ENCODE measurements at regions not wholly inside any gene's neighbourhood (a gene's known extent, or its start where the extent isn't known, plus 50 kb on each side); places are given as distances from the start of the nearest gene placed in this dataset.
"Not testable (repeated sequence)": the region's sequence is repeated elsewhere in the genome, so short reads cannot be mapped to it uniquely, and the experiment has no call there.

DNA sequence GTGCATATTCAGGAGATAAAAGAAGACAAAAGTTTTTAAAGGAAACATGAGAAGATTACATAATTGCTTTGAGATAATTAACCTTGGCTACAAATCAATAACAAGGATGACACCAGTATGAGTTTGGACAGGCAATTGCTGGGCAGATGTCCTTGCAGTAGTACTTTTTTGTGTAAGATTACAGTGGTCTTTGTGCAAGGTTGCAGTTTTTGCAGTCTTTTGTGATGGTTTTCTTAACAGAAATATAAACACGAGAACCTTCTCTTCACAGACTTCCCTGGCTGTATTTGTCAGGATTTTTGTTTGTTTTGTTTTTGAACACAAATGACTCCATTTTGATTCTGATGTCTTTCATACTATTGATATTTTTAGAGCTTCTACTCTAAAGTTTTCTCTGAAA, 128.3 kb upstream of the ALCAM start:
- DNase-seq (ENCODE audit: low spot score) = no peak
- intact Hi-C loops (cut with DNase I) = no loop called here

DNA sequence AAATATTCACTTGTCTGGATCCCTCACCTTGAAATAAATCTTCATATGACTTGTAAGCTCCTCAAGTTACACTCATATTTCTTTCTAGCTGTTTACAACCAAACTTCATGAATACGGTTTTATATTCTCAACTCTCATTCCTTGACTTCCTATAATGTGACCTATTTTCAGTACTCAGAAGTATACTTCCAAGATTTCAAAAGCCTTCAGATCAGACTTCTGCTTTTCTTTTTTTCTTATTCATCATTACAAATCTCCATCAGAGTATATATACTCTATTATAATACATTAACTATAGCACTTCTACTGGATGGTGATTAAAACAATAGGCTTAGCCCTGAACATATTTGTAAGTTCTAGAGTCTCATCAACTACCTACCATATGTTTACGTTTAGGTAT, 123.6 kb upstream of the ALCAM start:
- intact Hi-C loops (cut with DNase I) = no loop called here

DNA sequence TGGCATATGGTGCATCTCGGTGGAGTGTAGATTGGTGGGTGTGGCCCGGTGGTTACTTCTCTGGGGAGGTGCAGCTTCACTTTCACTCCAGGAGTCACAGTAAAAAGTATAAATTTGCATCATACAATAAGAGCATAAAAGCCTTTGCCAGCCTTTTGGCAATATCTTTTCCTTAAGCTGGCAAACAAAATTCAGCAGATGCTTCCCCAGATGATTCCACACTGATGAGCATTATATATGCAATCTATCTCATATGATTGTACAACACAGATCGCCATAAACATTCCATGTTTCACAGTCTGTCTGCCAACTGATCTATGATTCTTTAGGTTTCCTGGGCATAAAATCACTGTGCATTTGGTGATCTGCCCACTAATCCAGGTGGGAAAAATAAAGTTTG, 120.2 kb upstream of the ALCAM start:
- intact Hi-C loops (cut with DNase I) = no loop called here

More for the DNA sequence above, 123.6 kb upstream of the ALCAM start:
- no peak for DNase-seq (ENCODE audit: low spot score)

DNA sequence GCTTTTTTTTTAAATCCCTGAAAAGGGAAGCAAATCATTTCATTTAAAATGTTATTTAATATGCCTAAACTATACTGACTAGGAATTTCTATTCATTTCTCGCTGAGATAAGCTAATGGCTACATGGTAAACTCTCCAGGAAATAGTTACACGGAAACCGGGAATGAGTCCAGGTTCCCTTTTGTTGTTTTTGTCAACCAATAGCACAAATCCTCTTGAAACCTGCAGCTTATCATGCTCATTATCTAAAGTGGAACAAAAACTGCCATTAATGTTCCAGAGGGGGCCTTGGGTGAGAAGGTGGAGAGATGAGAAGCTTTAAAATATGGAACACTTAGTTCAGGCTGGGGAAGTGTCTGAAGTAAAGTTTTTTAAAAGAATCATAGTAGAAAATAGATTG, 113.5 kb upstream of the ALCAM start:
- DNase-seq (ENCODE audit: low spot score) = no peak
- intact Hi-C loops (cut with DNase I) = no loop called here

More for the DNA sequence above, 120.2 kb upstream of the ALCAM start:
- DNase-seq (ENCODE audit: low spot score) = no peak

DNA sequence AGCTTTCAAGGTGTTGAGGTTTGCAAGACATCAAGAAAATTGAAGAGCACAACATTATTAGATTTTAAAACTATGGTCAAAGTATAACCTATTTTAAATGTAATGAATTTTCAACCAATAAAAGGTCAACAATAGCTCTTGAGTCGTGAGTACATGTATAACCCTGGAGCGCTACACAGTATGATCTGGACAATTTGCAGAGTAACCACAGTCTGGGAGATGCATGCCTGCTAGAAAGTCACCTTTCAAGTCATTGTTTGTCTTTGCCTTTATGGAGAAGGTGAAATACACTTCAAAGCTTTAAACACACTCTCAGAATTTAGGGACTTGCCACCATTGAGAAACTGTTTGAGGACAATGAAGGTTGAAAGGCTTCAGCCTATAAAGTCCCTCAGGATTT, 112.6 kb upstream of the ALCAM start:
- no peak for DNase-seq (ENCODE audit: low spot score)
- intact Hi-C loops (cut with DNase I) = no loop called here

DNA sequence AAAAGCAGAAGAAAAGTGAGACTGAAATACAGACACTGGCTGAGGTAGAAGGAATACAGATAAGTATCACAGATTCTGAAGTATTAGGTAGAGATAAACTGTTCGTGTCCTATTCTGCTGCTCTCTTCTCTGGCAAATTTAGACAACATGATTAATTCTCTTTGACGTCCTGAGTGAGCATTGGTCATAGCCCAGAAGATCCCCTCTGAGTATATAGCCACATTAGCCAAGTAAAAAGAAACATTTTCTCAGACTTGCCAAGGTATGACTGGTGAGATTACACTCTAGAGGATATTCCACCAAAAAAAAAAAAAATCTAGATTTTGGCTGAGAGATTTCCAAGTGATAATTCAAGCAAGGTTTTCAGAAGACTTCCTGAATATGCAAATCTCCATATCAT, 111.4 kb upstream of the ALCAM start:
- intact Hi-C loops (cut with DNase I) = no loop called here
- DNase-seq (ENCODE audit: low spot score) = no peak

DNA sequence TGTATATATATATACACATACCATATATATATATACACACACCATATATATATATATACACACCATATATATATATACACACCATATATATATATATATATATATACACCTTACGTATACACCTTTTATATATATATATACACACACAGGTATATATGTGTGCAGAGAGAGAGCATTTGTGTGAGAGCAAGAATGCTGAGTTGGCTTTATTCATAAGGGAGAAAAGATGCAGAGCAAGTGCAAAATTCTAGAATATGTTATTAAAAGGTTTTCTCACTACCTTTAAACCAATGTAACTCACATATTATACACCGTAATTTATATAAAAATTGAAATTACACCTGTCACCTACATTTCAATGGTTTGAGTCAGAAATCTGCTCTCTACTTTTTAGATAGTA, 107.2 kb upstream of the ALCAM start:
- intact Hi-C loops (cut with DNase I) = no loop called here

DNA sequence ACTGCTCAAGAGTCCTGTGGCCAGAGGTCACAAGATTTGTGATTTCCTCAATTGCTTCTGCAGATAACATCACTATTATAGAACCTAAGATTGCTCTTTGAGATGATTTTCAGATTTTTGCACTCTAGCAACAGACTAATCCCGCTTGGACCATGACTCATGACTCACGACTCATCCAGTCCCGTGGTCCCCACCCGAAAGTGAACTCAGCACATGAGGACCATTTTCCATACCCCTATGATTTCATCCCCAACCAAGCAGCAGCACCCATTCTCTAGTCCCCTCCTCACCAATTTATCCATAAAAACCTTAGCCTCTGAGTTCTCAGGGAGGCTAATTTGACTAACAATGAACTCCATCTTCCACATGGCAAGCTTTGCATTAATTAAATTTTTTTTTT, 106.3 kb upstream of the ALCAM start:
- DNase-seq (ENCODE audit: low spot score) = no peak
- intact Hi-C loops (cut with DNase I) = no loop called here

More for the DNA sequence above, 107.2 kb upstream of the ALCAM start:
- no peak for DNase-seq (ENCODE audit: low spot score)

DNA sequence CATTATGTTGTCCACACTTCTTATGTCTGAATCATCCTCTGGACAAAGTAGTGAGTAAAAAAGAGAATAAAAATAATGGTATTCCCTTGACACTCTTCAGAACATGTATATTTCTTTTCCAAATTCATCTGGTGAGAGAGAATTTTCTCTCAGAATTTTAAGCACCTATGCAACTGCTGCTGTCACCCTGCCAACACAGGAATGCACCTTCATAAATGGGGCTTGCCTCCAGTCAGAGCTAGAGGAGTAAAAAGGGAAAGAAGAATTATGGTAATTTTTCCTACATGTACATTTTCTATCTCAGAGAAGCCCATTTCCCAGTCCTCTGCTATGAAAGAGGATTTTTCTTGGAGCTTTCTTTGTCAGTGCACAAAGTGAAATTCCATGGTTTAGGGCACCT, 92.2 kb upstream of the ALCAM start:
- intact Hi-C loops (cut with DNase I) = no loop called here
- no peak for DNase-seq (ENCODE audit: low spot score)

DNA sequence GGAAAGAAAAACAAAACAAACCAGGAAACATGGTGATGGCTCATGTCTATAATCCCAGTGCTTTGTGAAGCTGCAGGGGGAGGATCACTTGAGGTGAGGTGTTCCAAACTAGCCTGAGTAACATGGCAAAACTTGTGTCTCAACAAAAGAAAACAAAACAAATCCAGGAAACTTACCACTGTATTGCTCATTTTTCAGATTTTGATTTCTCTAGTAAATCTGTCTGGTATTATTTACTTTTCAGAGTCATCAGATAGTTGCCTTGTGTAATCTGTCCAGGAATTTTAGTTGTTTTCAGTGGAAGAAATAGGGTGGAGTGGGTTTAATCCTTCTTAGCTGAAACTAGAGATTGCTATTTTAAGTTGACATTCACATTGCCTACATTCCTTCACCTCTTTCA, 91.8 kb upstream of the ALCAM start:
- intact Hi-C loops (cut with DNase I) = no loop called here

DNA sequence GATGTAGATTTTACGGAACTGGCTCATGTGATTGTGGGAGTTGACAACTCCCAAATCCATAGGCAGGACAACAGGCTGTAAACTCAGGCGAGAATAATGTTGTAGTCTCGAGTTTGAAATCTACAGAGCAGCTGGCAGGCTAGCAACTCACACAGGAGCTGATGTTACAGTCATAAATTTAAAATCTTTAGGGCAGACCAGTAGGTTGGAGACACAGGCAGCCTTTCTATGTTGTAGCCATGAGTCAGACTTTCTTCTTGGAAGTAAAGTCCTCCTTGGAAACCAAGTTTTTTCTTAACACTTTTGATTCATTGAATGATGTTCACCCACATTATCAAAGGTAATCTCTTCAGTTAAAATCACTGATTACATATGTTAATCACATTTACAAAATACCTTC, 89.1 kb upstream of the ALCAM start:
- intact Hi-C loops (cut with DNase I) = no loop called here
- DNase-seq (ENCODE audit: low spot score) = no peak

More for the DNA sequence above, 91.8 kb upstream of the ALCAM start:
- DNase-seq (ENCODE audit: low spot score) = no peak

DNA sequence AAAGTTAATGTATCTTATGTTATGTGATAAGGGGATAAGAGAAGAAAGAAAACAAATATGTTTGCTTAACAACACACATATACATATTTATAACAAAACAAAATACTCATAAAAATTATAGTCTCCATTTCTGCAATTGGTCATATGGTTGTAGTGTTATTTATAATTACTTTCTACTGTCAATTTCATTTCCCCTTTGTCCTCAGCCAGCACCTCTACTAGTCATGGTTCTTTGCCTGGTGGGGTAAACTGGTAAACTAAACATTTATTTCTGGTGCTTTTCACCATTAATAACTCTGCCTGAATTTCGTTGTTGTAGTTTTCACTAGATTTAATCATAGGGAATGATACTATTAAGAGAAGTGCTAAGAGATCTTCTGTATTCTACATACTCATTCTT, 88.0 kb upstream of the ALCAM start:
- intact Hi-C loops (cut with DNase I) = no loop called here

DNA sequence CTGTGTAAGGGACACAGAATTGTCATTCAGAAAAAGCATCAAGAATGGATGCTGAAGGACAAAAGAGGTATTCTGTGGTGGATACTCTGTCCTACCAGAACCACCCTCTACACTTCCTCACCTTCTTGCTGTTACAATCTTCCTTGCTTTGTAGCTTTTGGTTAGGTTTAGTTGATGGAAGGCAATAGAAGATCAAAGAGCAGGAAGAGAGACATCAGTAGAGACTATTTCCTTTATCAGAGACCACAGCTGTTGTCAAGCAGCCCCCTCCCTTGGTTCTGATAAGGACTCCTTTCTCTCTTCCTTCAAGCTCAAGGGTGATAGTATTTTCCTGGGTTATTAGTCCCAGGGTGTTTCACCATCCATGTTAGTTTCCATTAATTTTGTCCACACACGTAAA, 84.7 kb upstream of the ALCAM start:
- intact Hi-C loops (cut with DNase I) = no loop called here
- DNase-seq (ENCODE audit: low spot score) = no peak

More for the DNA sequence above, 88.0 kb upstream of the ALCAM start:
- no peak for DNase-seq (ENCODE audit: low spot score)

DNA sequence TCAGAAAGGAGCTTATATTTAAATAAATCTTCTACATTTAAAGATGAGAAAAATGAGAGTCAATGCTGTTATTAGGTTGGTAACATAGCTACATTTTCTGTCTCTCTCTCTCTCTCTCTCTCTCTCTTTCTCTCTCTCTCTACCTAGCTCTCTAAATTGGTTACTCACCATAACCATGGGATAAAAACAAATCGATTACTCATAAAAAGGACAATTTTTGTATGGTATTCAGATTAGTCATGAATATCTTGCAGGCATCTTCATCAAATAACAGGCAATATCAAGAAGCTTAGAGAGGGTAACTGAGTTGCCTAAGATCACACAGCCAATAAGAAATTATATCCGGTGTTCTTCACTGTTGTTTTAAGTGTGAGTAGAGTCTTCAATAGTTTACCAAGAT, 81.8 kb upstream of the ALCAM start:
- intact Hi-C loops (cut with DNase I) = no loop called here
- no peak for DNase-seq (ENCODE audit: low spot score)

DNA sequence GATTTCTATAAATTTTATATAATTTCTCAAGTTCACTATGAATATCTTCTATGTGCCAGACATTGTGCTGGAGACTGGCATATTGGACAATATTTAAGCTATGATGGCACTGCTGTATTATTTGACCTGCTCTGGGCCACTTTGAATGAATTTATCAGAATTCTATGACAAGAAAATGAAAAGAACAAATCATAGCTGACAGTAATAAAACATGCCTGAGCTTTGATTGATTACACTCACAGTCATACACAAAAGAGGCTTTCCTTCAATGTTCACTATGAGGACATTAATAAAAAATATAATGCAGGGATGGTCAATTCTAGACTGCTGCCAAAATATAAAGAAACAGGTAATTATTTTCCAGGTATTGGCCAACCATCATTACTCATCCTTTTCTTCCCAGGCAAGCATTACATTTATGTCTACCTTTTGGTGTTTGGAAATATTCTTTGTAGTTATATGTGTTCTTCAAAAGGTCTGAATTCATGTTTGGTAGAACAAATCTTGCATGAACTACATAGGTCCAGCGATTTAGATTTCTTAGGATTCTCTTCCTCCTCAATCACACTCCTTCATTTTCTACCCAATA, 81.0 kb upstream of the ALCAM start:
- no peak for DNase-seq (ENCODE audit: low spot score)
- intact Hi-C loops (cut with DNase I) = no loop called here

DNA sequence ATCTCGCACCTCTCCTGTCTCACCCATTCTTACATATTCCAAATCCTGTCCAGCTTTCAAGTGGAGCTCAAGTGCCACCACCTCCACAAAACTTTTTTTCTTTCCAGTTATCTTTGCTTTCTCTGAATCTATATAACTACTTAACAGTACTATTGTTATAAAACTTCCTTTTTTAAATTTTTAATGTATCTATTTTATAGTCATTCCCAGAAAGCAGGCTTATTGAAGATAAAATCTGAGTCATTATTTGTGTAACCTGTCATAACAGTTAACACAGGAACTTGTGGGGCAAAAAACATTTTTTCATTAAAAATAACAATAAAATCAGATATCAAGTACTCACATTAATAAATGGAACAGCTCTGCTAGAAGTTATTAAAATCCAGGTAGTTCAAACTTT, 73.3 kb upstream of the ALCAM start:
- no peak for DNase-seq (ENCODE audit: low spot score)
- intact Hi-C loops (cut with DNase I) = no loop called here

DNA sequence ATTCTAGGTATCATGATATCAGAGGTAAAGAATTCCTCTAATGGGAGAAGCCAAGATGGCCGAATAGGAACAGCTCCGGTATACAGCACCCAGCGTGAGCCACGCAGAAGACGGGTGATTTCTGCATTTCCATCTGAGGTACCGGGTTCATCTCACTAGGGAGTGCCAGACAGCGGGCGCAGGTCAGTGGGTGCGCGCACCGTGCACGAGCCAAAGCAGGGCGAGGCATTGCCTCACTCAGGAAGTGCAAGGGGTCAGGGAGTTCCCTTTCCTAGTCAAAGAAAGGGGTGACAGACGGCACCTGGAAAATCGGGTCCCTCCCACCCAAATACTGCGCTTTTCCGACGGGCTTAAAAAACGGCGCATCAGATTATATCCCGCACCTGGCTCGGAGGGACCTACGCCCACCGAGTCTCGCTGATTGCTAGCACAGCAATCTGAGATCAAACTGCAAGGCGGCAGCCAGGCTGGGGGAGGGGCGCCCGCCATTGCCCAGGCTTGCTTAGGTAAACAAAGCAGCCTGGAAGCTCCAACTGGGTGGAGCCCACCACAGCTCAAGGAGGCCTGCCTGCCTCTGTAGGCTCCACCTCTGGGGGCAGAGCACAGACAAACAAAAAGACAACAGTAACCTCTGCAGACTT, 70.4 kb upstream of the ALCAM start:
- intact Hi-C loops (cut with DNase I) = not testable (repeated sequence)

DNA sequence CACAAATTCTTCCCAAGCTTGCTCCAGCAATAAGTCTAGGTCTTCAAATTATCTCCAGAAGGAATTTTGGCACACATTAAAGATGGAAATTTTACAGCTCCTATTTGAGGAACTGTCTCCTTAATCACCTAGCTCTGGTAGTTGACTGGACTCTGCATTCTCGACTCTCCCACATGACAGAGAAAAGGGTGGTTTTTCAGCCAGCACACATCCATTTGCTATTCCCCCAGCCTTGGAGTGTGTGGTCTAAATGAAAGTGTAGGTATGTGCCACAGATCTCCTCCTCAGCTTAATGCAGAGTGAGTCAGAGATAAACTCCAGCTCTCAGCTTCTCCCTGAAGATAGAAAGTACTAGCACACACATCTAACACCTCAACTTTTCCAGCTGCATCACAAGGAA, 62.2 kb upstream of the ALCAM start:
- intact Hi-C loops (cut with DNase I) = no loop called here

More for the DNA sequence above, 70.4 kb upstream of the ALCAM start:
- not testable (repeated sequence) for DNase-seq (ENCODE audit: low spot score)

DNA sequence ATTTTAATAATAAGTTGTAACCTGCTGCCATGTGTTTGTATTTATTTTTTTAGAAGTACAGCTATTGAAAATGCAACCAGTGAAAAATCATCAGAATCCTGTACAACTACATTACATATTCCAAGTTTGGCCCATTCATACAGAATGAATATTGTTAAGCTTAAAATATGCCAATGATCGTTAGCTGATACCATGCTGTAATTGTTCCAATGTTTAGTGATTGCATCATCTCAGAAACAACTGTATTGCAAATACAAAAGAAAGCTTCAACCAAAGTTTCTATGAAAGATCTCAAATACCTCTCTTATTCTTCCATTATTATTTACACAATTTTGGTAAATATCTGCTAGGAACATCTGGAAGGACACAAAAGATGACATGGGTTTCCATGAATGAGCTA, 51.6 kb upstream of the ALCAM start:
- intact Hi-C loops (cut with DNase I) = no loop called here
- no peak for DNase-seq (ENCODE audit: low spot score)

More for the DNA sequence above, 62.2 kb upstream of the ALCAM start:
- DNase-seq (ENCODE audit: low spot score) = no peak

DNA sequence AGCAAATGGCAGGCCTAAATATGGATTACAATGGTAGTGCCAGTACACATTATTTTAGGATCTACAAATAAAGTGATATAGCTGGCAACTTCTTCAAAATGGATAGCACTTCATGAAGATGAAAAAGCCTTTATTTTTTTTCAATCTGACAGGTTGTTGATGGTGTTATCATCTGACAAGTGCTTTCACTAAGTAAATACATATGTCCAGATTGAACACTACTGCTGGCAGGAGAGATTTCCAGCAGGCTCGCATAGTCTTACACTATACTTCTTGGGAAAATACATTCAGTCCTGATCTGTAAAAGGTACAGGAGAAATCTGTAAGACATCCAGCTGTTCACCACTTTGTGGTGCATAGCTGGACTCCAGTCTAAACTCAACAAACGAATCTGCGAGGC, 50.9 kb upstream of the ALCAM start:
- DNase-seq (ENCODE audit: low spot score) = no peak
- intact Hi-C loops (cut with DNase I) = no loop called here

DNA sequence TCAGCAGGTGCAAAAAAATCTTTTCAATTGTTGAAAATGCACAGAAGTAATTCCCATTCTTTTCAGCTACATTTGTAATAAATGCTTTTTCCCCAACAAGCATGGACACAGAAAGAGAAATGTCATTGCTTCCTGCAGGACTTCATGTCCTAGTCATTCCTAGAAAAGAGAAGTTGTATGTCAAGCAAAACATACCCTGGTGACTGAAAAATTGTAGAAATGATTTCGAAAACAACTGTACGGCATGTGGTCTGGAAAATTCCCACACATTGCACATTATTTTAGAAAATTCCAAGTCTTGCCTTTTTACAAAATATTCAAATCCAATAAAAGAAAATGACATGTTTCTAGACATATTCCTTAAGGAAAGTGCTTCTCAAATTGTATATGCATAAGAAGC, 50.4 kb upstream of the ALCAM start:
- intact Hi-C loops (cut with DNase I) = no loop called here
- no peak for DNase-seq (ENCODE audit: low spot score)
